Stomach (tissue), 8 donors: ENCODE measurements at regions not wholly inside any gene's neighbourhood (a gene's known extent, or its start where the extent isn't known, plus 50 kb on each side); places are given as distances from the start of the nearest gene placed in this dataset.
A peak's percentile ranks its signal among the peaks of the same experiment; 100 is the strongest.

Source experiments
- DNase-seq, 2 donors: peaks; one replicate each; pipeline versions ENCODE4 v3.0.0 to v3.0.0-alpha.2; 2013 to 2019
- H3K27ac ChIP-seq, 5 donors: fragments of 200-600 bp in 4 of 5; sonication (generic) in 4 of 5; one replicate each; pipeline ENCODE4 v1.5.1; 2013 to 2019; ENCODE audit warnings: mild to moderate bottlenecking in 1 of 5, moderate library complexity in 1 of 5
- H3K27me3 ChIP-seq, 3 donors: fragments of 200-600 bp; sonication (generic); one replicate each; pipeline ENCODE4 v1.5.1; 2017 to 2019; ENCODE audit warnings: mixed run types in 1 of 3
- H3K36me3 ChIP-seq, 4 donors: fragments of 200-600 bp; sonication (generic); 1 replicate in 3 of 4; 2 replicates in 1 of 4; pipeline ENCODE4 v1.5.1; 2016 to 2019
- H3K4me1 ChIP-seq, 4 donors: fragments of 200-600 bp; sonication (generic); one replicate each; pipeline ENCODE4 v1.5.1; 2016 to 2019
- H3K4me3 ChIP-seq, 4 donors: fragments of 200-600 bp; sonication (generic) in 3 of 4; one replicate each; pipeline ENCODE4 v1.5.1; 2016 to 2019; ENCODE audit warnings: mild to moderate bottlenecking in 1 of 4
- H3K9me3 ChIP-seq, 4 donors: fragments of 200-600 bp; sonication (generic); one replicate each; pipeline ENCODE4 v1.5.1; 2016 to 2019
- EP300 ChIP-seq: sonication (generic); formaldehyde crosslinking; IDR thresholded peaks from one replicate; pipeline ENCODE4 v1.6.1; 2017; ENCODE audit warnings: antibody characterized with exemption
- POLR2A ChIP-seq, 4 donors: fragments of 450-650 bp; IDR thresholded peaks; one replicate each; pipeline ENCODE4 v1.6.1; 2016; ENCODE audit warnings: antibody characterized with exemption in 4 of 4, control low read depth in 2 of 4, mild to moderate bottlenecking in 1 of 4, moderate library complexity in 1 of 4
- POLR2AphosphoS5 ChIP-seq, 3 donors: sonication (generic); formaldehyde crosslinking; IDR thresholded peaks; one replicate each; pipeline ENCODE4 v1.6.1; 2016; ENCODE audit warnings: antibody characterized with exemption in 3 of 3
- WGBS, 5 donors: extraction: QIAGEN DNeasy Blood & Tissue Kit in 3 of 5; methylation state at CpG; one replicate each; pipeline versions ENCODE4 v1.1.5 to v1.1.7; 2013 to 2018; 5-methylcytosine and 5-hydroxymethylcytosine counted together
- intact Hi-C: fragments of 100-400 bp; cut with DNase I; formaldehyde crosslinking; loops from one replicate; pipeline ENCODE4 v1.15.1; 2023; ENCODE audit warnings: low total_unique reads
- TF ChIP-seq, protein P1 (sequence below), 7 experiments: fragments of 450-650 bp in 4 of 7; fragments of 200-600 bp in 3 of 7; sonication (generic) in 3 of 7; IDR thresholded peaks; one replicate each; pipeline ENCODE4 v1.5.1; 2016 to 2019; ENCODE audit warnings: antibody characterized with exemption in 7 of 7, control low read depth in 2 of 7, mild to moderate bottlenecking in 1 of 7
- donor health status: healthy with polysubstance abuse.
- donor health status: Bipolar disorder and iron deficiency.
- donor health status: healthy.

DNA sequence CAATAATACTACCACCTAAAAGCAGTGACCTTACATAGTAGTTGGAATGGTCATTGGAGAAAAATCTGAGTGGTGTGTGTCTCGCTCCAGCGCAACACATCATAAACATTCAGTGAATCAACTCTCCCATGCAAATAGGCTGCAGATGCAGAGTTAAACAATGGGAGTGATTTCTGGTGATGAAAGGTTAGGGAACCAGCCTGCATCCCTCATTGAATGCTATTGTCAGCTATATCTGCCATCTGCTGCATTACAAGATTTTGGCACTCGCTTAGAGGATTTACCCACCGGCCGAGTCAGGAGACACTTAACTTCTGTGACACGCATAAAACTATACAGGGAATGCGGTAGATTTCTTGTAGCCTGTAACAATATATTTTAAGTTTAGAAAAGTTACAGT lies 900.9 kb downstream of the FLRT2 start:
- intact Hi-C loops: no loop called here
- WGBS, 5 donors: 74 to 84% (median 82%) methylated on average over 7 of the region's 7 CpGs

DNA sequence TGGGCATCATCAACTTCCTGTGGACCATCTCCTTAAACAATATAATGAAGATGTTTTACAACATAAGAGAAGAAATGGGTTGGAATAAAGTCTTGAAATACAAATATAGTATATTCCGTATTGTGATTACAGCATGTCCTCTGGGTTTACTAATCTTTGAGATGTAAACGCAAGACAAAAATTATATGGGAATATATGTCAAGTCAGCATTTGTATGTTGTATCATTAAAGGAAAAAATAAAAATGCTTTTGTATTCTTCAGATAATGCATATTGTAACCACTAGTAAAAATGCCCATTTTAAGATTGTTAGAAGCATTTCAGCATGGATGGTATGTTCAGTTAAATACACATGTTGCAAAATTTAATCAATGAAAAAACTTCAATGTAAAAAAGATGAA lies 893.3 kb downstream of the FLRT2 start:
- Histone ChIP-seq H3K27me3 (no peaks in the 10 kb centered on the region), H3K9me3 (no peaks in the 10 kb centered on the region), H3K4me3 (no peak overlapping the region), H3K4me1 (no peaks in the 10 kb centered on the region), H3K36me3 (no peaks in the 10 kb centered on the region), H3K27ac (no peak overlapping the region)
- TF ChIP-seq POLR2A (IDR thresholded peaks at IDR 0.05) (no peak), POLR2AphosphoS5 (IDR thresholded peaks at IDR 0.05) (no peak), EP300 (no peak)
- TF ChIP-seq, protein P1, sequence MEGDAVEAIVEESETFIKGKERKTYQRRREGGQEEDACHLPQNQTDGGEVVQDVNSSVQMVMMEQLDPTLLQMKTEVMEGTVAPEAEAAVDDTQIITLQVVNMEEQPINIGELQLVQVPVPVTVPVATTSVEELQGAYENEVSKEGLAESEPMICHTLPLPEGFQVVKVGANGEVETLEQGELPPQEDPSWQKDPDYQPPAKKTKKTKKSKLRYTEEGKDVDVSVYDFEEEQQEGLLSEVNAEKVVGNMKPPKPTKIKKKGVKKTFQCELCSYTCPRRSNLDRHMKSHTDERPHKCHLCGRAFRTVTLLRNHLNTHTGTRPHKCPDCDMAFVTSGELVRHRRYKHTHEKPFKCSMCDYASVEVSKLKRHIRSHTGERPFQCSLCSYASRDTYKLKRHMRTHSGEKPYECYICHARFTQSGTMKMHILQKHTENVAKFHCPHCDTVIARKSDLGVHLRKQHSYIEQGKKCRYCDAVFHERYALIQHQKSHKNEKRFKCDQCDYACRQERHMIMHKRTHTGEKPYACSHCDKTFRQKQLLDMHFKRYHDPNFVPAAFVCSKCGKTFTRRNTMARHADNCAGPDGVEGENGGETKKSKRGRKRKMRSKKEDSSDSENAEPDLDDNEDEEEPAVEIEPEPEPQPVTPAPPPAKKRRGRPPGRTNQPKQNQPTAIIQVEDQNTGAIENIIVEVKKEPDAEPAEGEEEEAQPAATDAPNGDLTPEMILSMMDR (IDR thresholded peaks at IDR 0.05): no peak
- intact Hi-C loops: no loop called here
- no peak for DNase-seq
- WGBS, 5 donors: 44 to 65% (median 49%) methylated on average over 2 of the region's 2 CpGs

More for the DNA sequence above, 900.9 kb downstream of the FLRT2 start:
- no peak for TF ChIP-seq POLR2A (IDR thresholded peaks at IDR 0.05)
- no peak for TF ChIP-seq POLR2AphosphoS5 (IDR thresholded peaks at IDR 0.05)
- TF ChIP-seq EP300: no peak
- TF ChIP-seq, protein P1 (IDR thresholded peaks at IDR 0.05): no peak
- H3K27me3 ChIP-seq: no peaks in the 10 kb centered on the region
- peak in 1 of 2 donors; percentile 17 for DNase-seq
- H3K9me3 ChIP-seq: no peaks in the 10 kb centered on the region
- H3K4me3 ChIP-seq: no peak overlapping the region
- no peaks in the 10 kb centered on the region for H3K4me1 ChIP-seq
- no peak overlapping the region for H3K27ac ChIP-seq
- no peaks in the 10 kb centered on the region for H3K36me3 ChIP-seq

DNA sequence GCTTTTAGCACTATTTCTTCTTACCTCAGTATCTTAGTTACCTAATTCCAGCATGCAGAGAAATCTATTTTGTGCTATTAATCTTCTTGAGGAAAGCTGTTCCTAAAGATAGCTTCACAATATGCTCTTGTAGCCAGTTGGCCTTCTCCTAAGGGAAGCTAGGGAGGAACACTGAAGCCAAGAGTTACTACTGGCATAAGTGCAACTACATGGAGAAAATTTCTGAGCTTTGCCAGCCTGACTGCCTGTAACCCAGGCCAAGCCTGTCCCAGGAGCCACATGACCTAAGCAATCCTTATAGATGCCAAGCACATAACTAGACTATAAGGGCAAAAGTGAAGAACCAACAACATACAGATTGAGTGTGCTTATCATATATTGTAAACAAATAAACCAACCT lies 890.2 kb downstream of the FLRT2 start:
- Histone ChIP-seq H3K4me3 (no peak overlapping the region), H3K4me1 (no peaks in the 10 kb centered on the region), H3K27ac (no peak overlapping the region), H3K9me3 (no peaks in the 10 kb centered on the region), H3K27me3 (no peaks in the 10 kb centered on the region), H3K36me3 (no peaks in the 10 kb centered on the region)
- TF ChIP-seq, protein P1 (IDR thresholded peaks at IDR 0.05): no peak
- TF ChIP-seq POLR2AphosphoS5 (IDR thresholded peaks at IDR 0.05) (no peak), POLR2A (IDR thresholded peaks at IDR 0.05) (no peak), EP300 (no peak)
- intact Hi-C loops: no loop called here
- DNase-seq: no peak

DNA sequence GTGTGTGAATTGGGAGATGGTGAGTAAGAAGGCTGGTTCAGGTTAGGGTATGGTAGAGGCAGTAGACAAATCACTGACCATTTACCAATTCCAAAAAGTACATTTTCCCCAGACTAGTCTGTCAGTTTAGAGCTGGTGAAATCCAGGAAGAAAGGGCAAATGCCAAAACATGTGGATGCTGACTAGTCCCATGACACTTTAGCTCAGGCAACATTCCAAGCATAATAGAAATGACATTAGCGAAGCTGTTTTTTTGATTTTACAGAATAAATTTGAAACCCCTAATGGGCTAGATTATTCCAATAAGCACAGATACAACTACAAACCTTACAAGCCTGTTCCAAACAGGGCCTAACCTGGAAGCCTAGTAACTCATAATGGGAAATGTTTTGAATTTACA lies 884.2 kb downstream of the FLRT2 start:
- intact Hi-C loops: no loop called here
- Histone ChIP-seq H3K4me3 (no peak overlapping the region), H3K4me1 (no peaks in the 10 kb centered on the region), H3K9me3 (no peaks in the 10 kb centered on the region), H3K27me3 (no peaks in the 10 kb centered on the region), H3K27ac (no peak overlapping the region), H3K36me3 (no peaks in the 10 kb centered on the region)
- WGBS, 5 donors: 79 to 95% (median 94%) methylated on average over 1 of the region's 1 CpG
- TF ChIP-seq POLR2A (IDR thresholded peaks at IDR 0.05) (no peak), POLR2AphosphoS5 (IDR thresholded peaks at IDR 0.05) (no peak), EP300 (no peak)
- TF ChIP-seq, protein P1 (IDR thresholded peaks at IDR 0.05): no peak
- DNase-seq: no peak
